ENCODE measurements at regions not wholly inside any gene's neighbourhood (a gene's known extent, or its start where the extent isn't known, plus 50 kb on each side); places are given as distances from the start of the nearest gene placed in this dataset.

- no peak for DNase-seq
Observed at GRCh38 chr2:239776436-239777005, 248.6 kb downstream of the NDUFA10 start.

GRCh38 chr2:239775623-239776435, 249.3 kb downstream of the NDUFA10 start:
- no peak for DNase-seq

GRCh38 chr2:239774933-239775622, 250.1 kb downstream of the NDUFA10 start:
- no peak for DNase-seq

GRCh38 chr2:239774142-239774462, 251.0 kb downstream of the NDUFA10 start:
- no peak for DNase-seq

- no peak for DNase-seq
Observed at GRCh38 chr2:239773228-239774141, 251.7 kb downstream of the NDUFA10 start.

GRCh38 chr2:239772721-239773120, 252.4 kb downstream of the NDUFA10 start:
- no peak for DNase-seq

GRCh38 chr2:239770246-239770639, 254.9 kb downstream of the NDUFA10 start:
- no peak for DNase-seq

- no peak for DNase-seq
Observed at GRCh38 chr2:239769554-239770245, 255.4 kb downstream of the NDUFA10 start.

GRCh38 chr2:239768907-239769553, 256.1 kb downstream of the NDUFA10 start:
- DNase-seq = no peak

- no peak for DNase-seq
Observed at GRCh38 chr2:239768031-239768790, 256.9 kb downstream of the NDUFA10 start.

GRCh38 chr2:239767021-239767905, 257.9 kb downstream of the NDUFA10 start:
- no peak for DNase-seq

GRCh38 chr2:239765911-239766310, 259.2 kb downstream of the NDUFA10 start:
- no peak for DNase-seq

GRCh38 chr2:239765076-239765845, 259.9 kb downstream of the NDUFA10 start:
- DNase-seq = no peak

GRCh38 chr2:239763433-239764097, 261.6 kb downstream of the NDUFA10 start:
- no peak for DNase-seq

- no peak for DNase-seq
Observed at GRCh38 chr2:239762655-239763269, 262.4 kb downstream of the NDUFA10 start.

GRCh38 chr2:239762106-239762505, 263.0 kb downstream of the NDUFA10 start:
- no peak for DNase-seq

- no peak for DNase-seq
Observed at GRCh38 chr2:239760596-239760995, 264.5 kb downstream of the NDUFA10 start.

GRCh38 chr2:239758279-239758877, 266.8 kb downstream of the NDUFA10 start:
- DNase-seq = no peak
